ENCODE measurements at regions not wholly inside any gene's neighbourhood (a gene's known extent, or its start where the extent isn't known, plus 50 kb on each side); places are given as distances from the start of the nearest gene placed in this dataset.
A peak's percentile ranks its signal among the peaks of the same experiment; 100 is the strongest.

DNA sequence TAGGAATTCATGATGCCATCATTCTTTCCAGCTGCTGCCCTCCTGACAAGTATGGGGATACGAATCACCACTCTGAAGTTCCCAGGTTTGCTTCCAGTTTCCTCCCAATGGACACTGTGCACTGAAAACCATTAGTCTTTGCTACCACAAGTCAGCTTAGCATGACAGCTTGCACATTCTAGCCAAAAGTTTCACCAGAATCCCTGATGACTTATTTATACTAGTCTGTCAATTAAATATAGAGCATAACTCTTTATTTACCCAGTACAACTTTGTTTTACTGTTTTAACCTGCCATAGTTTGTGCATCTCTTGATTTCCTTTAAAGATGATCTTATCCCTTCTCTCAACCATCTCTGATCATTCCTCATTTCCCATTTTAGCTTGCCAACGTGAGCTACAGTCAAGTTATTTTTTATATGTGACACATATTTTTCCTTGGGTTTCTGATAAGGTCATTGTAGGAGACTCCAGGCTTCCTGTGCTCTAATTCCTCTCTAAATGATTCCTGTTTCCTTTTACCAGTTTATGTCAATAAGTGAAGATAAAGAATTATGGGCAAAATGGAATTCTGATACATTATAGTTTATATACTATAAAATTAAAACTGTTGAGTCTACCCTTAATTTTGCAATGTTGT is 167.5 kb upstream of the MEOX2 start:
- peak; percentile 42 to 58 for ATAC-seq
- H3K27me3 ChIP-seq, result no peaks in the 10 kb centered on the region
- intact Hi-C loops (cut with DNase I; ENCODE audit: low total_unique reads), result no loop called here

DNA sequence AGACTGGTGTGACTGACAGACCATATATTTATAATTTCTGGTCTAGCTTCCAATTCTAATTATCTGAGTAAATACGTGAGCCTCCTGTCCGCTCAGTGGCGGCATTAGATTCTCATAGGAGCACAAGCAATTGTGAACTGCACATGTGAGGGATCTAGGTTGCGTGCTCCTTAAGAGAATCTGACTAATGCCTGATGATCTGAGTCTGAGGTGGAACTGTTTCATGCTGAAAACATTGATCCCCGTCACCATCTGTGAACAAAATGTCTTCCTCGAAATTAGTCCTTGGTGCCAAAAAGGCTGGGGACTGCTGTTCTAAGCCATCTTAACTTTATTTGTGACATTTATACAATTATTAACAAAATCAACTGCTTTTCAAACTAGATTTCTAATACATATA is 164.7 kb upstream of the MEOX2 start:
- Histone ChIP-seq H3K36me3 (no peaks in the 10 kb centered on the region), H3K4me3 (no peak overlapping the region), H3K27me3 (no peaks in the 10 kb centered on the region), H3K4me1 (peaks cover 0 to 10% of the 10 kb centered on the region in 2 donors), H3K9me3 (no peaks in the 10 kb centered on the region), H3K27ac (no peak overlapping the region)
- TF ChIP-seq POLR2A (IDR thresholded peaks at IDR 0.05), result no peak
- TF ChIP-seq, protein P1, sequence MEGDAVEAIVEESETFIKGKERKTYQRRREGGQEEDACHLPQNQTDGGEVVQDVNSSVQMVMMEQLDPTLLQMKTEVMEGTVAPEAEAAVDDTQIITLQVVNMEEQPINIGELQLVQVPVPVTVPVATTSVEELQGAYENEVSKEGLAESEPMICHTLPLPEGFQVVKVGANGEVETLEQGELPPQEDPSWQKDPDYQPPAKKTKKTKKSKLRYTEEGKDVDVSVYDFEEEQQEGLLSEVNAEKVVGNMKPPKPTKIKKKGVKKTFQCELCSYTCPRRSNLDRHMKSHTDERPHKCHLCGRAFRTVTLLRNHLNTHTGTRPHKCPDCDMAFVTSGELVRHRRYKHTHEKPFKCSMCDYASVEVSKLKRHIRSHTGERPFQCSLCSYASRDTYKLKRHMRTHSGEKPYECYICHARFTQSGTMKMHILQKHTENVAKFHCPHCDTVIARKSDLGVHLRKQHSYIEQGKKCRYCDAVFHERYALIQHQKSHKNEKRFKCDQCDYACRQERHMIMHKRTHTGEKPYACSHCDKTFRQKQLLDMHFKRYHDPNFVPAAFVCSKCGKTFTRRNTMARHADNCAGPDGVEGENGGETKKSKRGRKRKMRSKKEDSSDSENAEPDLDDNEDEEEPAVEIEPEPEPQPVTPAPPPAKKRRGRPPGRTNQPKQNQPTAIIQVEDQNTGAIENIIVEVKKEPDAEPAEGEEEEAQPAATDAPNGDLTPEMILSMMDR (IDR thresholded peaks at IDR 0.05 in 4 of 5, conservative IDR thresholded peaks at IDR 0.05 in 1 of 5), result no peak
- in situ Hi-C loops (cut with MboI; ENCODE audit: low sequenced_read_pairs in 4 of 4), result no loop called here
- intact Hi-C loops (cut with DNase I; ENCODE audit: low total_unique reads), result no loop called here
- DNase-seq, result no peak
- ATAC-seq, result no peak

More for the DNA sequence above, 167.5 kb upstream of the MEOX2 start:
- no peaks in the 10 kb centered on the region for H3K36me3 ChIP-seq
- no peak for TF ChIP-seq POLR2A (IDR thresholded peaks at IDR 0.05)
- TF ChIP-seq, protein P1 (IDR thresholded peaks at IDR 0.05 in 4 of 5, conservative IDR thresholded peaks at IDR 0.05 in 1 of 5), result no peak
- H3K9me3 ChIP-seq, result no peaks in the 10 kb centered on the region
- in situ Hi-C loops (cut with MboI; ENCODE audit: low sequenced_read_pairs in 4 of 4), result no loop called here
- H3K27ac ChIP-seq, result peak overlapping the region in 2 of 4 donors; percentile 21 to 41
- peaks cover 0 to 10% of the 10 kb centered on the region in 2 donors for H3K4me1 ChIP-seq
- no peak overlapping the region for H3K4me3 ChIP-seq
- DNase-seq, result peak in 1 of 2 donors; percentile 13

DNA sequence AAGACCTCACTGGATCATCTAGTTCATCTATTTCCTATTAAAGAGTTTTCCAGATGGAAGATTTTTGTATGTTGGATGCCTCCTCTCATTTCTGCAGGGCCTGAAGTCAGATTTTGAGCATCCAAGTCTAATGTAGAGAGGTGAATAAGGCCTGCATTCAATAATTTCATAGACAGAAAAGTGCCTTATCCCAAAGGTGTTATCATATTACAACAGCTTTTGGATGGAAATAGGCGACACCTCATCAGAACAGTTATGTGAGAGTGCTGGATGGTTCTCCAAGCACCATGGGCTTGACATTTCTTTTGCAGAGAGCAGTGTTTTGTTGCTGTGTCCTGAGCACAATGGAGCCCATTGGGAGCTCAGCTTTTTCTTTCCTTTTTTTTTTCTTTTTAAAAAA is 162.4 kb upstream of the MEOX2 start:
- Histone ChIP-seq H3K4me1 (peaks cover 0 to 6% of the 10 kb centered on the region in 2 donors), H3K36me3 (no peaks in the 10 kb centered on the region), H3K4me3 (no peak overlapping the region), H3K27me3 (no peaks in the 10 kb centered on the region), H3K9me3 (no peaks in the 10 kb centered on the region), H3K27ac (no peak overlapping the region)
- DNase-seq (no peak), ATAC-seq (no peak)
- in situ Hi-C loops (cut with MboI; ENCODE audit: low sequenced_read_pairs in 4 of 4) (no loop called here), intact Hi-C loops (cut with DNase I; ENCODE audit: low total_unique reads) (no loop called here)
- TF ChIP-seq, protein P1 (IDR thresholded peaks at IDR 0.05 in 4 of 5, conservative IDR thresholded peaks at IDR 0.05 in 1 of 5), result no peak
- TF ChIP-seq POLR2A (IDR thresholded peaks at IDR 0.05), result no peak

DNA sequence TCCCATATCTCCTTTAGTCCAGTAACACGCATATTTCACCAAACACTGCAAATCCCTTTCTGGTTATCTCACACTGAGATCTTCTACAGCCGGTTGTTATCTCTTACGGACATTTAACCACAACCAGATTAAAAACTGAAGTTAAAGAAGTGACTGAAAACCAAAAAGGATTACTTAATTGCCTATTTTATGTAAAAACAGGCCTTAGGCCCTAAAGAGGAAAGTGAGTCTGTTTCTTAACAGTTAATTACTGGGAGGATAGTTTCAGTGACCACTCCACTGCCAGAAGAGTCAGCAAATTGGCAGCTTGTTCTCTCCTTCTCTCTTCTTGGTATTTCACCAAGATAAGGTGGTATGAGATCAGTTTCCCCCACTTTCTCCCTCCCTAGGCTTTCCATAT is 161.9 kb upstream of the MEOX2 start:
- ATAC-seq, result no peak
- Histone ChIP-seq H3K27me3 (no peaks in the 10 kb centered on the region), H3K4me3 (no peak overlapping the region), H3K36me3 (no peaks in the 10 kb centered on the region), H3K4me1 (peaks cover 0 to under 1% of the 10 kb centered on the region in 2 donors), H3K9me3 (no peaks in the 10 kb centered on the region), H3K27ac (no peak overlapping the region)
- in situ Hi-C loops (cut with MboI; ENCODE audit: low sequenced_read_pairs in 4 of 4) (no loop called here), intact Hi-C loops (cut with DNase I; ENCODE audit: low total_unique reads) (no loop called here)
- DNase-seq, result no peak
- TF ChIP-seq POLR2A (IDR thresholded peaks at IDR 0.05), result no peak
- TF ChIP-seq, protein P1 (IDR thresholded peaks at IDR 0.05 in 4 of 5, conservative IDR thresholded peaks at IDR 0.05 in 1 of 5), result no peak

DNA sequence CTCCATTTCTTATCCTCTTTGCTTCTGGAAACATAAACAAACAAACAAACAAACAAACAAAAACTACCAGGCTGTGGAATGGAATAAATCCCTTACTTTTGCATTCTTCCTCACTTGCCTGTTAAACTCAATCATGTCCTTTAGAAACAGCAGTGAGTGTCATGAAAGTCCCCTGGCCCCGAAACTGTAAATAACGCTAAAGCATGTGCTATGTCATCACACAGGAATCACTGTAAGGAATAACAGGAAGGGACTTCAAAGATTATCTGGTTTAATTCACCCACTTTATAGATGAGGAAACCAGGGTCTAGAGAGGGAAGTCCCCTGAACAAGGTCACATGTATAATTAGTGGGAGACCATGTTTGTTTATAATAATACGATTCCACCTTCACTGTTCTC is 159.4 kb upstream of the MEOX2 start:
- no peak for DNase-seq
- Histone ChIP-seq H3K9me3 (no peaks in the 10 kb centered on the region), H3K4me3 (no peak overlapping the region), H3K36me3 (no peaks in the 10 kb centered on the region), H3K27me3 (no peaks in the 10 kb centered on the region), H3K4me1 (no peaks in the 10 kb centered on the region), H3K27ac (no peak overlapping the region)
- in situ Hi-C loops (cut with MboI; ENCODE audit: low sequenced_read_pairs in 4 of 4), result no loop called here
- intact Hi-C loops (cut with DNase I; ENCODE audit: low total_unique reads), result no loop called here
- TF ChIP-seq, protein P1 (IDR thresholded peaks at IDR 0.05 in 4 of 5, conservative IDR thresholded peaks at IDR 0.05 in 1 of 5), result no peak
- no peak for TF ChIP-seq POLR2A (IDR thresholded peaks at IDR 0.05)
- ATAC-seq, result no peak
